Retinal pigment epithelial cell (primary cell): ENCODE measurements at regions not wholly inside any gene's neighbourhood (a gene's known extent, or its start where the extent isn't known, plus 50 kb on each side); places are given as distances from the start of the nearest gene placed in this dataset.
A peak's percentile ranks its signal among the peaks of the same experiment; 100 is the strongest.

ENCODE experiments used
- DNase-seq: peaks from one replicate; pipeline ENCODE4 v3.0.0-alpha.2; 2010; ENCODE audit warnings: low read depth
- H3K4me3 ChIP-seq: 2 replicates; pipeline ENCODE4 v1.5.1; 2011; ENCODE audit warnings: mild to moderate bottlenecking, low read length, control low read depth, moderate library complexity
- TF ChIP-seq, protein P1 (sequence below): conservative IDR thresholded peaks from 2 replicates; pipeline ENCODE4 v1.5.1; 2011; ENCODE audit warnings: low read depth, low read length, control low read depth, inconsistent platforms

GRCh38 chr11:71125150-71125549 lies 127.2 kb downstream of the SHANK2 start:
- TF ChIP-seq, protein P1, sequence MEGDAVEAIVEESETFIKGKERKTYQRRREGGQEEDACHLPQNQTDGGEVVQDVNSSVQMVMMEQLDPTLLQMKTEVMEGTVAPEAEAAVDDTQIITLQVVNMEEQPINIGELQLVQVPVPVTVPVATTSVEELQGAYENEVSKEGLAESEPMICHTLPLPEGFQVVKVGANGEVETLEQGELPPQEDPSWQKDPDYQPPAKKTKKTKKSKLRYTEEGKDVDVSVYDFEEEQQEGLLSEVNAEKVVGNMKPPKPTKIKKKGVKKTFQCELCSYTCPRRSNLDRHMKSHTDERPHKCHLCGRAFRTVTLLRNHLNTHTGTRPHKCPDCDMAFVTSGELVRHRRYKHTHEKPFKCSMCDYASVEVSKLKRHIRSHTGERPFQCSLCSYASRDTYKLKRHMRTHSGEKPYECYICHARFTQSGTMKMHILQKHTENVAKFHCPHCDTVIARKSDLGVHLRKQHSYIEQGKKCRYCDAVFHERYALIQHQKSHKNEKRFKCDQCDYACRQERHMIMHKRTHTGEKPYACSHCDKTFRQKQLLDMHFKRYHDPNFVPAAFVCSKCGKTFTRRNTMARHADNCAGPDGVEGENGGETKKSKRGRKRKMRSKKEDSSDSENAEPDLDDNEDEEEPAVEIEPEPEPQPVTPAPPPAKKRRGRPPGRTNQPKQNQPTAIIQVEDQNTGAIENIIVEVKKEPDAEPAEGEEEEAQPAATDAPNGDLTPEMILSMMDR = no peak
- no peak for DNase-seq

GRCh38 chr11:71124127-71124526 lies 128.2 kb downstream of the SHANK2 start:
- DNase-seq = no peak
- TF ChIP-seq, protein P1 = no peak
- no peak overlapping the region for H3K4me3 ChIP-seq

More at GRCh38 chr11:71125150-71125549, 127.2 kb downstream of the SHANK2 start:
- no peak overlapping the region for H3K4me3 ChIP-seq

GRCh38 chr11:71120471-71120896 lies 131.9 kb downstream of the SHANK2 start:
- DNase-seq = no peak
- TF ChIP-seq, protein P1 = peak; percentile 71
- no peak overlapping the region for H3K4me3 ChIP-seq

DNA sequence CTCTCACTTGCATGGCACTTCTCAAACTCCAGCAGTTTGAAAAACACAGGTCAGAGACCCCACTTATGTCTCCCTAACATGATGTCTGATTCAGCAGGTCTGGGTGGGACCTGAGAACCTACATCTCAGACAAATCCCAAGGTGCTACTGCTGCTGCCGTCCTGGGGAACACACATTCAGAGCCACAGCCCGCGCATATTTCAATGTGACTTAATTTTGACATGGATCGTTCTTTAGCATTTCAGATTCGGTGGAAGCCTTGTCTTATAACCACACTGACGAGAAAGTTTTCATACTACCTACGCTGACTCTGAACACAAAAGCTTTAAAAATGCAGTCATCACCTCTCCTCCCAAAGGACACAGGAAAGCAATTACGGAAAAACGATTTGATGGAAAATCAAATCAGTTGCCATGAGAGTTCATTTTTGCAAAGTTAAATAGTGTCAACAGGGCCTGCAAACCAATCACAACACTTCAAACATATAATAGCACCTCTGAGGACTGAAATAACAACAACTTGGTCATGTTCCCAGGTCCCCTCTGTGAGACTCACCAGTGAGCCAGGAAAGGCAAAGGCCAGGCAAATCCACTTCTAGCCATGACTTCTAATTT lies 132.6 kb downstream of the SHANK2 start:
- TF ChIP-seq, protein P1 = no peak
- no peak for DNase-seq
- H3K4me3 ChIP-seq = no peak overlapping the region

GRCh38 chr11:71118671-71119250 lies 133.6 kb downstream of the SHANK2 start:
- no peak overlapping the region for H3K4me3 ChIP-seq
- DNase-seq = no peak
- TF ChIP-seq, protein P1 = no peak

DNA sequence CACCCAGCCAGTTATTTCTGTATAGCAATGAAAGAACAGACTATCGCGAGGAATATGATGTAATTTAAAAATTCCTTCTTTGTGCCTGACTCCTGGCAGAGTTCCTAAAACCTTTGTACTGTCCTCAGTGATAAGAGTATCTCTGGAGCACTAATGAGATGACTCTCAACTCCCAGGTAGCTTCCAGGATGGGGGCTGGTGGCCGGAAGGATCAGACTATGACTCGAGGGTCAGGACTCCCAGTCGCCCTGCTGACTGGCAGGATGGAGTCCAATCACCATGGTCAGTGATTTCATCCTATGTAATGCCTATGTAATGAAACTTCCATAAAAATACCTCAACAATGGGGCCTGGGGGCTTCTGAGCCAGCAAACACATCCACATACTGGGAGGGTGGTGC lies 135.1 kb downstream of the SHANK2 start:
- TF ChIP-seq, protein P1 = no peak
- no peak for DNase-seq
- H3K4me3 ChIP-seq = no peak overlapping the region

- H3K4me3 ChIP-seq = no peak overlapping the region
- no peak for DNase-seq
- TF ChIP-seq, protein P1 = no peak
Observed at GRCh38 chr11:71116693-71117040, 135.7 kb downstream of the SHANK2 start.
